SK-N-SH treated with all-trans-retinoic acid at 6 μM for 48 hours (cell line): ENCODE measurements at regions not wholly inside any gene's neighbourhood (a gene's known extent, or its start where the extent isn't known, plus 50 kb on each side); places are given as distances from the start of the nearest gene placed in this dataset.

ENCODE experiments used
- ISL1 ChIP-seq: fragments of 250-450 bp; sonication (Bioruptor Pico); IDR thresholded peaks from 2 replicates; pipeline ENCODE4 v2.1.2; 2022; ENCODE audit warnings: mild to moderate bottlenecking, moderate library complexity
- ZFP30 ChIP-seq: fragments of 450-650 bp; formaldehyde crosslinking; IDR thresholded peaks from 2 replicates; pipeline ENCODE4 v1.5.0; 2022; ENCODE audit warnings: mild to moderate bottlenecking, moderate library complexity
- TF ChIP-seq, protein P1 (sequence below): fragments of 250-450 bp; sonication (Bioruptor Pico); IDR thresholded peaks from 2 replicates; pipeline ENCODE4 v1.5.1; 2021; ENCODE audit warnings: mild to moderate bottlenecking, moderate library complexity

DNA sequence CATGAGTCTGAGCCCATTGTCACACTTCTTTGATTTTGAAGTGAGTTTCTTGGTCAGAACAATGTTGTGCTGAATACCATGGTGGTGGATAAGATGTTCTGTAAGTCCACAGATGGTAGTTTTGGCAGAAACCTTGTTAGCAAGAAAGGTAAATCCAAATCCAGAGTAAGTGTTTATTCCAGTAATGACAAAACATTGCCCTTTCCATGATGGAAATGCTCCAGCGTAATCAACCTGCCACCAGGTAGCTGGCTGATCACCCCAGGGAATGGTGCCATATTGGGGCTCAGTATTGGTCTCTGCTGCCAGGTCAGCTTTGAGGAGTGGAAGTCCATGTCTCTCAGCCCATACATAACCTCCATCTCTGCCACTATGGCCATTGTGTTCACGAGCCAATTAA, 54.7 kb upstream of the DAPK1 start:
- TF ChIP-seq, protein P1, sequence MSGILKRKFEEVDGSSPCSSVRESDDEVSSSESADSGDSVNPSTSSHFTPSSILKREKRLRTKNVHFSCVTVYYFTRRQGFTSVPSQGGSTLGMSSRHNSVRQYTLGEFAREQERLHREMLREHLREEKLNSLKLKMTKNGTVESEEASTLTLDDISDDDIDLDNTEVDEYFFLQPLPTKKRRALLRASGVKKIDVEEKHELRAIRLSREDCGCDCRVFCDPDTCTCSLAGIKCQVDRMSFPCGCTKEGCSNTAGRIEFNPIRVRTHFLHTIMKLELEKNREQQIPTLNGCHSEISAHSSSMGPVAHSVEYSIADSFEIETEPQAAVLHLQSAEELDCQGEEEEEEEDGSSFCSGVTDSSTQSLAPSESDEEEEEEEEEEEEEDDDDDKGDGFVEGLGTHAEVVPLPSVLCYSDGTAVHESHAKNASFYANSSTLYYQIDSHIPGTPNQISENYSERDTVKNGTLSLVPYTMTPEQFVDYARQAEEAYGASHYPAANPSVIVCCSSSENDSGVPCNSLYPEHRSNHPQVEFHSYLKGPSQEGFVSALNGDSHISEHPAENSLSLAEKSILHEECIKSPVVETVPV = no peak
- TF ChIP-seq ISL1 (CRISPR knock-in tag) (no peak), ZFP30 (CRISPR knock-in tag) (no peak)
